Naive thymus-derived CD4-positive, alpha-beta T cell (primary cell): ENCODE measurements at regions not wholly inside any gene's neighbourhood (a gene's known extent, or its start where the extent isn't known, plus 50 kb on each side); places are given as distances from the start of the nearest gene placed in this dataset.

Experiments used
- ATAC-seq: fragments of 150-1000 bp; cut with Tn5 transposase; 2 replicates; pipeline ENCODE4 v1.10.0; 2021; ENCODE audit warnings: mild to moderate bottlenecking, moderate library complexity
- CTCF ChIA-PET: fragments of 350-600 bp; sonication (Branson Sonifier 250); formaldehyde crosslinking; loops from one replicate; lab custom pipeline; 2021; ENCODE audit warnings: antibody characterized with exemption; lab: Charles Lee
- POLR2A ChIA-PET: fragments of 350-600 bp; sonication (Branson Sonifier 250); formaldehyde crosslinking; loops from one replicate; lab custom pipeline; 2021; ENCODE audit warnings: antibody characterized with exemption, inconsistent platforms; lab: Charles Lee
- DNase-seq, 9 donors: peaks; one replicate each; pipeline versions ENCODE4 v3.0.0 to v3.0.0-alpha.2; 2020 to 2022; ENCODE audit warnings: mixed read lengths in 1 of 9
- H3K27ac ChIP-seq: one replicate; pipeline ENCODE4 v1.7.0; 2013; ENCODE audit warnings: mild to moderate bottlenecking, low read depth, low read length, moderate library complexity
- H3K27me3 ChIP-seq, 2 donors: one replicate each; pipeline ENCODE4 v1.7.0; 2013; ENCODE audit warnings: low read length in 2 of 2, mild to moderate bottlenecking in 2 of 2, moderate library complexity in 2 of 2; ENCODE audit not compliant: control insufficient read depth in 2 of 2, insufficient read depth in 2 of 2
- H3K36me3 ChIP-seq, 3 experiments: 1 replicate in 2 of 3; 2 replicates in 1 of 3; pipeline ENCODE4 v1.7.0; 2013; ENCODE audit warnings: low read length in 3 of 3, mild to moderate bottlenecking in 3 of 3, moderate library complexity in 1 of 3; ENCODE audit not compliant: insufficient read depth in 3 of 3, control insufficient read depth in 2 of 3
- H3K4me1 ChIP-seq, 2 donors: one replicate each; pipeline ENCODE4 v1.7.0; 2013; ENCODE audit warnings: low read length in 2 of 2, mild to moderate bottlenecking in 2 of 2, moderate library complexity in 1 of 2; ENCODE audit not compliant: control insufficient read depth in 2 of 2, insufficient read depth in 2 of 2
- H3K4me3 ChIP-seq: 2 replicates; pipeline ENCODE4 v1.7.0; 2013; ENCODE audit warnings: mild to moderate bottlenecking, low read length
- H3K9me3 ChIP-seq, 3 experiments: 1 replicate in 2 of 3; 2 replicates in 1 of 3; pipeline ENCODE4 v1.7.0; 2013; ENCODE audit warnings: low read length in 3 of 3; ENCODE audit not compliant: control insufficient read depth in 2 of 3
- H3K27ac Mint-ChIP-seq, 9 donors: one replicate each; pipeline ENCODE4 v1.8.0; 2020 to 2022; ENCODE audit warnings: mixed read lengths in 9 of 9, mild to moderate bottlenecking in 8 of 9, moderate library complexity in 5 of 9, inconsistent platforms in 2 of 9
- H3K27me3 Mint-ChIP-seq, 5 donors: one replicate each; pipeline ENCODE4 v1.8.0; 2021 to 2022; ENCODE audit warnings: mixed read lengths in 5 of 5, mild to moderate bottlenecking in 1 of 5
- H3K36me3 Mint-ChIP-seq, 5 donors: one replicate each; pipeline ENCODE4 v1.8.0; 2020 to 2022; ENCODE audit warnings: mixed read lengths in 5 of 5, mild to moderate bottlenecking in 3 of 5, inconsistent platforms in 1 of 5
- H3K4me1 Mint-ChIP-seq, 7 donors: one replicate each; pipeline ENCODE4 v1.8.0; 2020 to 2022; ENCODE audit warnings: mixed read lengths in 7 of 7, mild to moderate bottlenecking in 3 of 7, inconsistent platforms in 1 of 7
- H3K4me3 Mint-ChIP-seq, 10 donors: one replicate each; pipeline ENCODE4 v1.8.0; 2020 to 2022; ENCODE audit warnings: mild to moderate bottlenecking in 10 of 10, mixed read lengths in 10 of 10, moderate library complexity in 6 of 10, inconsistent platforms in 2 of 10
- H3K9me3 Mint-ChIP-seq, 11 donors: one replicate each; pipeline ENCODE4 v1.8.0; 2020 to 2022; ENCODE audit warnings: mixed read lengths in 11 of 11, mild to moderate bottlenecking in 4 of 11, inconsistent platforms in 1 of 11, moderate library complexity in 1 of 11
- intact Hi-C, 2 donors: fragments of 100-400 bp; cut with micrococcal nuclease; formaldehyde crosslinking; loops; one replicate each; pipeline ENCODE4 v1.15.1; 2023

- no peak for DNase-seq
- peaks cover 0 to 23% (median 9%) of the 10 kb centered on the region in 11 donors for H3K9me3 Mint-ChIP-seq
- intact Hi-C loops = no loop called here
- Histone ChIP-seq H3K36me3 (no peaks in the 10 kb centered on the region), H3K27me3 (no peaks in the 10 kb centered on the region), H3K4me3 (no peak overlapping the region), H3K27ac (no peak overlapping the region), H3K4me1 (no peaks in the 10 kb centered on the region), H3K9me3 (no peaks in the 10 kb centered on the region)
- H3K4me3 Mint-ChIP-seq = no peak overlapping the region
- ChIA-PET POLR2A (no interaction called here), CTCF (no interaction called here)
- H3K36me3 Mint-ChIP-seq = no peaks in the 10 kb centered on the region
- no peak for ATAC-seq
- no peaks in the 10 kb centered on the region for H3K27me3 Mint-ChIP-seq
- no peak overlapping the region for H3K27ac Mint-ChIP-seq
- H3K4me1 Mint-ChIP-seq = no peaks in the 10 kb centered on the region
Observed at GRCh38 chr17:53646835-53647234, 175.9 kb upstream of the KIF2B start.

GRCh38 chr17:53640808-53641207 lies 181.9 kb upstream of the KIF2B start:
- no peaks in the 10 kb centered on the region for H3K36me3 Mint-ChIP-seq
- H3K4me1 ChIP-seq = no peaks in the 10 kb centered on the region
- DNase-seq (no peak), ATAC-seq (no peak)
- no peak overlapping the region for H3K27ac ChIP-seq
- ChIA-PET POLR2A (no interaction called here), CTCF (no interaction called here)
- no peaks in the 10 kb centered on the region for H3K27me3 Mint-ChIP-seq
- no peaks in the 10 kb centered on the region for H3K27me3 ChIP-seq
- H3K36me3 ChIP-seq = no peaks in the 10 kb centered on the region
- no peak overlapping the region for H3K27ac Mint-ChIP-seq
- no peaks in the 10 kb centered on the region for H3K9me3 ChIP-seq
- H3K9me3 Mint-ChIP-seq = peaks cover 2 to 18% (median 6%) of the 10 kb centered on the region in 11 donors
- H3K4me3 ChIP-seq = no peak overlapping the region
- no peaks in the 10 kb centered on the region for H3K4me1 Mint-ChIP-seq
- H3K4me3 Mint-ChIP-seq = no peak overlapping the region
- intact Hi-C loops = no loop called here

- POLR2A ChIA-PET = no interaction called here
Observed at GRCh38 chr17:53635444-53635843, 187.3 kb upstream of the KIF2B start.

GRCh38 chr17:53633856-53634255 lies 188.9 kb upstream of the KIF2B start:
- ATAC-seq (no peak), DNase-seq (no peak)
- no peaks in the 10 kb centered on the region for H3K9me3 ChIP-seq
- H3K4me1 ChIP-seq = no peaks in the 10 kb centered on the region
- POLR2A ChIA-PET = no interaction called here
- no peaks in the 10 kb centered on the region for H3K36me3 ChIP-seq
- no peak overlapping the region for H3K4me3 ChIP-seq
- no peaks in the 10 kb centered on the region for H3K27me3 Mint-ChIP-seq
- H3K36me3 Mint-ChIP-seq = no peaks in the 10 kb centered on the region
- intact Hi-C loops = no loop called here
- H3K4me1 Mint-ChIP-seq = no peaks in the 10 kb centered on the region
- CTCF ChIA-PET = no interaction called here
- no peak overlapping the region for H3K4me3 Mint-ChIP-seq
- H3K27ac ChIP-seq = no peak overlapping the region
- peaks cover 0 to 10% (median 3%) of the 10 kb centered on the region in 11 donors for H3K9me3 Mint-ChIP-seq
- no peaks in the 10 kb centered on the region for H3K27me3 ChIP-seq
- no peak overlapping the region for H3K27ac Mint-ChIP-seq

More at GRCh38 chr17:53635444-53635843, 187.3 kb upstream of the KIF2B start:
- no peaks in the 10 kb centered on the region for H3K27me3 ChIP-seq
- DNase-seq = no peak
- no peaks in the 10 kb centered on the region for H3K9me3 ChIP-seq
- no peak overlapping the region for H3K4me3 Mint-ChIP-seq
- no peaks in the 10 kb centered on the region for H3K4me1 Mint-ChIP-seq
- CTCF ChIA-PET = no interaction called here
- intact Hi-C loops = no loop called here
- no peak for ATAC-seq
- H3K9me3 Mint-ChIP-seq = peaks cover 0 to 10% (median 3%) of the 10 kb centered on the region in 11 donors
- H3K4me3 ChIP-seq = no peak overlapping the region
- no peak overlapping the region for H3K27ac ChIP-seq
- no peak overlapping the region for H3K27ac Mint-ChIP-seq
- H3K36me3 Mint-ChIP-seq = no peaks in the 10 kb centered on the region
- H3K27me3 Mint-ChIP-seq = no peaks in the 10 kb centered on the region
- no peaks in the 10 kb centered on the region for H3K36me3 ChIP-seq
- no peaks in the 10 kb centered on the region for H3K4me1 ChIP-seq

GRCh38 chr17:53631486-53631885 lies 191.2 kb upstream of the KIF2B start:
- Histone ChIP-seq H3K27me3 (no peaks in the 10 kb centered on the region), H3K27ac (no peak overlapping the region), H3K36me3 (no peaks in the 10 kb centered on the region), H3K4me1 (no peaks in the 10 kb centered on the region), H3K9me3 (no peaks in the 10 kb centered on the region), H3K4me3 (no peak overlapping the region)
- no peak overlapping the region for H3K4me3 Mint-ChIP-seq
- ChIA-PET POLR2A (no interaction called here), CTCF (no interaction called here)
- DNase-seq = no peak
- peaks cover 0 to 10% (median 2%) of the 10 kb centered on the region in 11 donors for H3K9me3 Mint-ChIP-seq
- H3K36me3 Mint-ChIP-seq = no peaks in the 10 kb centered on the region
- no peaks in the 10 kb centered on the region for H3K27me3 Mint-ChIP-seq
- no peaks in the 10 kb centered on the region for H3K4me1 Mint-ChIP-seq
- intact Hi-C loops = no loop called here
- no peak for ATAC-seq
- H3K27ac Mint-ChIP-seq = no peak overlapping the region

- DNase-seq (no peak), ATAC-seq (no peak)
- CTCF ChIA-PET = no interaction called here
- H3K4me3 ChIP-seq = no peak overlapping the region
- no peaks in the 10 kb centered on the region for H3K9me3 ChIP-seq
- Mint-ChIP-seq H3K36me3 (no peaks in the 10 kb centered on the region), H3K4me1 (no peaks in the 10 kb centered on the region), H3K9me3 (peaks cover 0 to 10% (median 2%) of the 10 kb centered on the region in 11 donors), H3K27me3 (no peaks in the 10 kb centered on the region), H3K27ac (no peak overlapping the region), H3K4me3 (no peak overlapping the region)
- H3K4me1 ChIP-seq = no peaks in the 10 kb centered on the region
- H3K36me3 ChIP-seq = no peaks in the 10 kb centered on the region
- intact Hi-C loops = no loop called here
- H3K27me3 ChIP-seq = no peaks in the 10 kb centered on the region
- POLR2A ChIA-PET = no interaction called here
- H3K27ac ChIP-seq = no peak overlapping the region
Observed at GRCh38 chr17:53630638-53631037, 192.1 kb upstream of the KIF2B start.

- ATAC-seq = no peak
- POLR2A ChIA-PET = no interaction called here
Observed at GRCh38 chr17:53630115-53630514, 192.6 kb upstream of the KIF2B start.

More at GRCh38 chr17:53630115-53630514, 192.6 kb upstream of the KIF2B start:
- Mint-ChIP-seq H3K4me1 (no peaks in the 10 kb centered on the region), H3K27ac (no peak overlapping the region), H3K27me3 (no peaks in the 10 kb centered on the region), H3K36me3 (no peaks in the 10 kb centered on the region), H3K9me3 (peaks cover 0 to 9% (median 2%) of the 10 kb centered on the region in 11 donors), H3K4me3 (no peak overlapping the region)
- Histone ChIP-seq H3K27me3 (no peaks in the 10 kb centered on the region), H3K4me1 (no peaks in the 10 kb centered on the region), H3K4me3 (no peak overlapping the region), H3K27ac (no peak overlapping the region), H3K9me3 (no peaks in the 10 kb centered on the region), H3K36me3 (no peaks in the 10 kb centered on the region)
- intact Hi-C loops = no loop called here
- CTCF ChIA-PET = no interaction called here
- no peak for DNase-seq
